Colonic mucosa (tissue), 4 donors: ENCODE measurements at regions not wholly inside any gene's neighbourhood (a gene's known extent, or its start where the extent isn't known, plus 50 kb on each side); places are given as distances from the start of the nearest gene placed in this dataset.

ENCODE experiments used
- DNase-seq: peaks from one replicate; pipeline ENCODE4 v3.0.0-alpha.2; 2020
- H3K27ac ChIP-seq: fragments of 200-600 bp; one replicate; pipeline ENCODE4 v1.8.0; 2021
- H3K27me3 ChIP-seq: fragments of 200-600 bp; one replicate; pipeline ENCODE4 v1.8.0; 2021
- H3K36me3 ChIP-seq: fragments of 200-600 bp; one replicate; pipeline ENCODE4 v1.8.0; 2021
- H3K4me1 ChIP-seq: fragments of 200-600 bp; one replicate; pipeline ENCODE4 v1.8.0; 2021; ENCODE audit warnings: mild to moderate bottlenecking
- H3K4me3 ChIP-seq: fragments of 200-600 bp; one replicate; pipeline ENCODE4 v1.8.0; 2021
- H3K9ac ChIP-seq, 2 donors: one replicate each; pipeline ENCODE4 v1.7.0; 2013; ENCODE audit warnings: control low read depth in 2 of 2, low read depth in 2 of 2, low read length in 2 of 2
- H3K9me3 ChIP-seq: fragments of 200-600 bp; one replicate; pipeline ENCODE4 v1.8.0; 2021
- intact Hi-C: fragments of 100-400 bp; cut with DNase I; formaldehyde crosslinking; loops from one replicate; pipeline ENCODE4 v1.14.1; 2022
- TF ChIP-seq, protein P1 (sequence below): fragments of 200-600 bp; IDR thresholded peaks from one replicate; pipeline ENCODE4 v1.8.0; 2022; ENCODE audit warnings: antibody characterized with exemption, mild to moderate bottlenecking
- donor health status: healthy.
- donor health status: DM: no; HTN: no; CAD: no.
- donor health status: DM: no; HTN: no; CAD: no.

DNA sequence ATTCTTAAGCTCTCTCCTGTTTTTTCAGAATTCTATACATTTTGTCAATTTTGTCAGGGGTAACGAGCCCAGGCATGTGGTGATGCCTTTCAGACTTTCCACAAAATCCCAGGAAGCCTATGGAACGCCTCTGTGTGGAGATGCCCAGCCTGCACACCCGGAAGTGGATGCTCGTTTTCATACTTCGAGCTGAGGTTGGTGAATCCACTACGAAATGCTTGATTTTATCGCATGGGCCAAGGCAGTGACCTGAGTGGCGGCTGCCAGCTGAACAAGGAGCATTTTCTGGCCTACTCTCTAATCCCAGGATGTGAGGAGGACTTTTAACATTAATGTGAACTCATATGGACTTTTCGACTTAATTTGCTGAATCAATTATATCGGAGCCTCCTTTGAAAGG lies 426.7 kb upstream of the B3GAT1 start:
- DNase-seq = no peak
- Histone ChIP-seq H3K9me3 (no peaks in the 10 kb centered on the region), H3K4me3 (no peak overlapping the region), H3K27me3 (no peaks in the 10 kb centered on the region), H3K9ac (no peak overlapping the region), H3K36me3 (no peaks in the 10 kb centered on the region), H3K4me1 (no peaks in the 10 kb centered on the region), H3K27ac (no peak overlapping the region)
- TF ChIP-seq, protein P1, sequence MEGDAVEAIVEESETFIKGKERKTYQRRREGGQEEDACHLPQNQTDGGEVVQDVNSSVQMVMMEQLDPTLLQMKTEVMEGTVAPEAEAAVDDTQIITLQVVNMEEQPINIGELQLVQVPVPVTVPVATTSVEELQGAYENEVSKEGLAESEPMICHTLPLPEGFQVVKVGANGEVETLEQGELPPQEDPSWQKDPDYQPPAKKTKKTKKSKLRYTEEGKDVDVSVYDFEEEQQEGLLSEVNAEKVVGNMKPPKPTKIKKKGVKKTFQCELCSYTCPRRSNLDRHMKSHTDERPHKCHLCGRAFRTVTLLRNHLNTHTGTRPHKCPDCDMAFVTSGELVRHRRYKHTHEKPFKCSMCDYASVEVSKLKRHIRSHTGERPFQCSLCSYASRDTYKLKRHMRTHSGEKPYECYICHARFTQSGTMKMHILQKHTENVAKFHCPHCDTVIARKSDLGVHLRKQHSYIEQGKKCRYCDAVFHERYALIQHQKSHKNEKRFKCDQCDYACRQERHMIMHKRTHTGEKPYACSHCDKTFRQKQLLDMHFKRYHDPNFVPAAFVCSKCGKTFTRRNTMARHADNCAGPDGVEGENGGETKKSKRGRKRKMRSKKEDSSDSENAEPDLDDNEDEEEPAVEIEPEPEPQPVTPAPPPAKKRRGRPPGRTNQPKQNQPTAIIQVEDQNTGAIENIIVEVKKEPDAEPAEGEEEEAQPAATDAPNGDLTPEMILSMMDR = no peak
- intact Hi-C loops = no loop called here

- Histone ChIP-seq H3K9ac (no peak overlapping the region), H3K36me3 (no peaks in the 10 kb centered on the region), H3K27me3 (no peaks in the 10 kb centered on the region), H3K27ac (no peak overlapping the region), H3K9me3 (no peaks in the 10 kb centered on the region), H3K4me1 (no peaks in the 10 kb centered on the region), H3K4me3 (no peak overlapping the region)
- DNase-seq = no peak
- TF ChIP-seq, protein P1 = no peak
- intact Hi-C loops = no loop called here
Measured at GRCh38 chr11:134837887-134838232, 425.8 kb upstream of the B3GAT1 start.

DNA sequence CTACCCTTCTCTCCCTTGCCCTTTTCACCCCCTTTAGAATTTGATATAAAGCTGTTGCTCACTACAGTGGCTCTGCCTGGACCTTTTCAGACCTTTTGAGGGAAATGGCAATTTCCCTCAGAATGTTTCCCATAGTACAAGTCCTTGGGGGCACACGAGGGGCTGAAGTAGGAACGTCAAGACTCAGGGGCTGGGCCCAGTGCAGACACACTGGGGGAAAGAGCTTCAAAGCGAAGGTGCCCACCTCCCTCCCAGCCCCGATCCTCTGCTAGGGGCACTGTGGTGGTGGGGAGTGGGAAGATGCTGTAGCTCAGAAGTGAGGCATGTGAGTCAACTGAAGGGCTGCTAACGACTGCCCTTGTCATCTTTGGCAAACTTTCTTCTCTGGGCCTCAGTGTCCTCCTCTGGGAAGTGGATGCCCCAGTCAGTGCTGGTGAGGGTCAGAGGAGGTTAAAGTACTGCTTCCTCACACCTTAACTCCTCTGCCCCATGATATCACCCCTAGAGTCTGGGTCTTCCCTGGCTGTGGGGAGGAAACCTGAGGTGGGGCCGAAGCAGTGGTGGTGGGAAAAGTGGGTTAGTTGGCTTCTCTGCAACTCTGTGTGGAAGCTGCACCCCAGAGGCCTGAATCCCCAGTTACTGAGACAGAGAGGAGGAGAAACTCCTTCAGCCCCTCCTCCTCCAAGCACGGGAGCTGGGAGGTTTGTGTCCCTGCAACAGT lies 425.3 kb upstream of the B3GAT1 start:
- Histone ChIP-seq H3K9me3 (no peaks in the 10 kb centered on the region), H3K4me3 (no peak overlapping the region), H3K9ac (no peak overlapping the region), H3K4me1 (no peaks in the 10 kb centered on the region), H3K27ac (no peak overlapping the region), H3K27me3 (no peaks in the 10 kb centered on the region), H3K36me3 (no peaks in the 10 kb centered on the region)
- intact Hi-C loops = no loop called here
- TF ChIP-seq, protein P1 = no peak
- DNase-seq = no peak

DNA sequence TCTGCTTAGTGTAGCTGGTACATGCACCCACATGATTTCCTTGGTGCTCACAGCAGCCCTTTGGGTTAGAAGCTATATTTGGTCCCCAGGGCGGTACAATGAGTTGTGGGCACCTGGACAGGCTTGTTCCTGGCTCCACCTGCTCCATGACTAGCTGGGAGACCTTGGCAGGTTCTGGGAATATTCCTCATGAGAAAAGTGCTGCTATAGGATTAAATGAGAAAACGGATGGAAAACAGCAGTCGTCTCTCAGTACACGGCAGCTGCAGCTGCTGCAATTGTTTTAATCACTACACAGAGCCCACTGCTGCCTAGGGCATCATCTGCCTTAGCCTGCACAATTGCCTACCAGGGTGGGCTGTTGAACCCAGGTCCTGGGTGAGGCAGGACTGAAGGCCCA lies 424.5 kb upstream of the B3GAT1 start:
- Histone ChIP-seq H3K27ac (no peak overlapping the region), H3K9me3 (no peaks in the 10 kb centered on the region), H3K4me1 (no peaks in the 10 kb centered on the region), H3K9ac (no peak overlapping the region), H3K4me3 (no peak overlapping the region), H3K27me3 (no peaks in the 10 kb centered on the region), H3K36me3 (no peaks in the 10 kb centered on the region)
- TF ChIP-seq, protein P1 = no peak
- intact Hi-C loops = no loop called here
- no peak for DNase-seq

GRCh38 chr11:134835561-134835960 lies 423.5 kb upstream of the B3GAT1 start:
- Histone ChIP-seq H3K4me1 (no peaks in the 10 kb centered on the region), H3K4me3 (no peak overlapping the region), H3K9me3 (no peaks in the 10 kb centered on the region), H3K27me3 (no peaks in the 10 kb centered on the region), H3K36me3 (no peaks in the 10 kb centered on the region), H3K9ac (no peak overlapping the region), H3K27ac (no peak overlapping the region)
- DNase-seq = no peak
- intact Hi-C loops = no loop called here
- TF ChIP-seq, protein P1 = no peak
